Stimulated activated naive B cell treated with anti-CD40 and anti-IgM and Interleukin-4, amounts not matched to agents 10 μg/mL and 1 μg/mL and 100 μg/mL, for 72 hours (primary cell): ENCODE measurements at regions not wholly inside any gene's neighbourhood (a gene's known extent, or its start where the extent isn't known, plus 50 kb on each side); places are given as distances from the start of the nearest gene placed in this dataset.

Experiments used
- ATAC-seq, 2 donors: fragments of 150-1000 bp; cut with Tn5 transposase; replicated peaks; 2 replicates each; pipeline ENCODE4 v1.10.0; 2021; ENCODE audit warnings: moderate library complexity in 1 of 2
- DNase-seq: peaks from one replicate; pipeline ENCODE4 v3.0.0; 2021
- H3K27ac Mint-ChIP-seq: one replicate; pipeline ENCODE4 v1.8.0; 2022; ENCODE audit warnings: mild to moderate bottlenecking, mixed read lengths
- H3K27me3 Mint-ChIP-seq, 2 donors: one replicate each; pipeline ENCODE4 v1.8.0; 2022; ENCODE audit warnings: mixed read lengths in 2 of 2
- H3K36me3 Mint-ChIP-seq, 2 donors: one replicate each; pipeline ENCODE4 v1.8.0; 2022; ENCODE audit warnings: mixed read lengths in 2 of 2, mild to moderate bottlenecking in 1 of 2
- H3K4me1 Mint-ChIP-seq, 2 donors: one replicate each; pipeline ENCODE4 v1.8.0; 2022; ENCODE audit warnings: mixed read lengths in 2 of 2, mild to moderate bottlenecking in 1 of 2
- H3K4me3 Mint-ChIP-seq, 2 donors: one replicate each; pipeline ENCODE4 v1.8.0; 2022; ENCODE audit warnings: mild to moderate bottlenecking in 2 of 2, mixed read lengths in 2 of 2, moderate library complexity in 1 of 2
- H3K9me3 Mint-ChIP-seq, 2 donors: one replicate each; pipeline ENCODE4 v1.8.0; 2022; ENCODE audit warnings: mixed read lengths in 2 of 2, mild to moderate bottlenecking in 1 of 2

DNA sequence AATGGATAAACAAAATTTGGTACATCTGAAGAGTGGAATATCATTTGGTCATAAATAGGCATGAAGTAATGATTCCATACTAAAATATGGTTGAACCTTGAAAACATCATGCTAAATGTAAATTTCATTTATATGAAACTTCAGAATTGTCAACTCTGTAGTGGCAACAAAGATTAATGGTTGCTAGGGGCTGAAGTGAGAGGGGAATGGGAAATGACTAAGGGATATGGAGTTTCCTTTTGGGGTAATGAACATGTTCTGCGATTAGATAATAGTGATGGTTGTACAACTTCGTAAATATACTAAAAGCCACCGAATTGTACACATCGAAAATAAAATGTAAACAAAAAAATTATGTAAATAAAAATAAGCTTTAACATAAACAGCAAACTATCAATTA lies 384.1 kb upstream of the STEAP1 start:
- DNase-seq (no peak), ATAC-seq (no peak)
- Mint-ChIP-seq H3K4me3 (no peak overlapping the region), H3K36me3 (no peaks in the 10 kb centered on the region), H3K27me3 (no peaks in the 10 kb centered on the region), H3K27ac (no peak overlapping the region), H3K4me1 (no peaks in the 10 kb centered on the region), H3K9me3 (no peaks in the 10 kb centered on the region)

DNA sequence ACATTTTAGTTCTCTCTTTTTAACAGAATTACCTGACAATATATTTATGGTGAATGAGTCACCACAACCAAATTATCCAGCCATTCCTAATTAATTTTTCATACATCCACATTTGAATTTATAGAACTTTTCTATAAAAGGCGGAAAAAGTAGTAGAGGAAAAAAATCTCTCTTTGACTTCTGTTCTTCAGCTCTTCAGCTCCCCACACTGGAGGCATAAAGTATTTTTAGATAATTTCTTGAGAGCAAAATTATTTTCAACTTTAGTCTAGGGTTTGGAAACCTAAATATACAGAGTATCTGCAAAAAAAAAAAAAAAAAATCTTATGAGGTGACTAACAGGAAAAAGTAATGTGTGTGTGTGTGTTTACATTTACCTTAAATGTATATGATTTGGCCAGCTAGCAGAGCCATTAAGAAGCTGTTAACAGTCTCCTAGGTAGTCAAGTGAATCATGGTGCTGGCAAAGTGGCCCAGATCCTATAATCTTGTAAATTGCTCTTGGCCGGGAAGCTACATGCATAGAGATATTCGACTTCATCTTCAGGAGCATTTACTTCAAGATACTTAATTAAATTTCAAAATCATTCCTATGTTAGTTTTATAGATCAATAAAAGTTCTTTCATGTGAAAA lies 383.1 kb upstream of the STEAP1 start:
- ATAC-seq (no peak), DNase-seq (no peak)
- Mint-ChIP-seq H3K4me3 (no peak overlapping the region), H3K9me3 (no peaks in the 10 kb centered on the region), H3K4me1 (no peaks in the 10 kb centered on the region), H3K27ac (no peak overlapping the region), H3K27me3 (no peaks in the 10 kb centered on the region), H3K36me3 (no peaks in the 10 kb centered on the region)

DNA sequence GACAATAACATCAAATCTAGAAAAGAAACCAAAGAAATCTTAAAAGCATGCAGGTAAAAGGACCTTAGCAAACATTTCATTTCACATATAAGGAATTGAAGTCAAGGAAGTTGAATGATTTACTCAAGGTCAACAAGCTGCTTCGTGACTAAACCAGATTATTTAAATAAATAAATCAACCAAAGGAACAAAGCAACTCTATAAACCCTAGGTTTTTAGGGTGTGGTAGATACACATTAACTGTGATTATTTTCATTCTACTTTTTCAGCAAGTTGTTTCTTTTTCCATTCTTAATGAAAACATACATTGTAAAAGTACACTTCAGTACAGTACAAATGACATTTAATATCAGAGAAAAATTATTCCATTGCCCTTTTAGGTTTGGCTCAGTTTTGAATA lies 382.0 kb upstream of the STEAP1 start:
- no peak overlapping the region for H3K27ac Mint-ChIP-seq
- no peaks in the 10 kb centered on the region for H3K36me3 Mint-ChIP-seq
- H3K9me3 Mint-ChIP-seq = no peaks in the 10 kb centered on the region
- no peaks in the 10 kb centered on the region for H3K27me3 Mint-ChIP-seq
- no peak overlapping the region for H3K4me3 Mint-ChIP-seq
- DNase-seq (no peak), ATAC-seq (no peak)
- H3K4me1 Mint-ChIP-seq = no peaks in the 10 kb centered on the region

DNA sequence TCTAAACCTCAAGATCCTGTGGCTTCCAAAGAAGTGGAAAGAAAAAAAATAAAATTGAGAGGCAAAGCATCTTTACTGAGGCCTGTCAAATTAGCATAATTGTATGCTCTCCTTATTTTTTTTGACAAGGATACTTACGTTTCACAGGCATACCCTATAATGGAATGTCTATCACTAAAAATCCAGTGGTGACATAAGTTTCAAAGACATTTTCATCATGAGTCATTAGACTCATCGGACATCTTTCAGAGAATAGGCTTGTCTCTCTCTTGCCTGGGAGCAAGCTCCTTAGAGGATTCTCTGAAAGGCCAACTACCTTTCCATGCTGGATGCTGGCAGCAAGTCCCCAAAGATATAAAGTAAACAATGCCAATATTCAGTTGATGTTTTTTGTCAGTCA lies 380.7 kb upstream of the STEAP1 start:
- no peaks in the 10 kb centered on the region for H3K27me3 Mint-ChIP-seq
- H3K4me3 Mint-ChIP-seq = no peak overlapping the region
- H3K4me1 Mint-ChIP-seq = no peaks in the 10 kb centered on the region
- no peaks in the 10 kb centered on the region for H3K36me3 Mint-ChIP-seq
- ATAC-seq (no peak), DNase-seq (no peak)
- no peak overlapping the region for H3K27ac Mint-ChIP-seq
- H3K9me3 Mint-ChIP-seq = no peaks in the 10 kb centered on the region

DNA sequence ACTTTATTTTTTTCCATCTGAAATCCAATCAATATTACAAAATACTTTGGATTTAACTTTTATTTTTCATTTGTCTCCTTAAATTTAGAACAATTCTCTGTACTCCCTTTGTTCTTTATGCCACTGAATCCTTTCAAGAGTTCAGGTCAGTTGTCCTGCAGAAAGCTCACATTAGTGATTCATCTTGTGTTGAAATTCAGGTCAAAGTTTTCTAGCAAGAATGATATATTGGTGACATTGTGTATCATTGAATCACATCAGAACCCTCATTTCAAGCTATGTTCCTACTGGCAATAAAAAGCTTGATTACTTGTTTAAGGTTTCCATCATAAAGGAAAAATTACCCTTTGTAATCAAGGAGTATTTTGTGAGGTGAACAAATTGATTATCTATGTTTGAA lies 378.8 kb upstream of the STEAP1 start:
- no peak for ATAC-seq
- Mint-ChIP-seq H3K9me3 (peaks cover 3 to 4% of the 10 kb centered on the region in 2 donors), H3K27me3 (no peaks in the 10 kb centered on the region), H3K36me3 (no peaks in the 10 kb centered on the region), H3K27ac (no peak overlapping the region), H3K4me3 (no peak overlapping the region), H3K4me1 (no peaks in the 10 kb centered on the region)
- DNase-seq = no peak

DNA sequence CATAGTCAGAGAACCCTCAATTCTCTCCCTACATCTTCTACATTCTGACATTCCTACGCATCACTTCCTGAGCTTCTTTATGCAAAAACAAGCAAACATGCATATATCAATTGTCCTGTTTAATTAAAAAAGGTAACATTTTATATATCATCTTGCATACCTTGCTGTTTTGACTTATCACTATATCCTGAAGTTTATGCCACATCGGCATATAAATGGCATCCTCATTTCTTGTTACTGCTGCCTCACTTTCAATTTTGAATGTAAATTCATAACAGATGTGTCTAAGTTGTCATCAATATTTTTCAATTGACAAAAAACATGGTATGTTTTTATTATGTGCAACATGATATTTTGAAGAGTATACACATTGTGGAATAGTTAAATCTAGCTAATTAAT lies 377.3 kb upstream of the STEAP1 start:
- Mint-ChIP-seq H3K27ac (no peak overlapping the region), H3K9me3 (peaks cover 3 to 4% of the 10 kb centered on the region in 2 donors), H3K27me3 (no peaks in the 10 kb centered on the region), H3K36me3 (no peaks in the 10 kb centered on the region), H3K4me1 (no peaks in the 10 kb centered on the region), H3K4me3 (no peak overlapping the region)
- no peak for ATAC-seq
- DNase-seq = no peak

DNA sequence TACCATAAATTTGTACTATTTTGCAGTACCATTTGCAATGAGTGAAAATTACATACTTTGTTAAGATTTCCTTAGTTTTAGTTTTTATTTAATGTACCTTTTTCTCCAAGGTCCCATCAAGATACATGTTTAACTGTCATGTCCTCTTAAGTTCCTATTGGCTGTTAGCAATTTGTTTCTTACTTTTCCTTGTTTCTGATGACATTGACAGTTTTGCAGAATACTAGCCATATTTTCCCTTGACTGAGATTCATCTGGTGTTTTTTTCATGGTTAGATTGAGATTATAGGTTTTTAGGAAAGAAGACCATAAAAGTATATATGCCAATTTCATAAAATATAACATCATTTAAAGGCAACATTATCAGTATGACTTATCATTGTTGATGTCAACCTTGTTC lies 376.8 kb upstream of the STEAP1 start:
- no peaks in the 10 kb centered on the region for H3K36me3 Mint-ChIP-seq
- no peak for ATAC-seq
- no peaks in the 10 kb centered on the region for H3K4me1 Mint-ChIP-seq
- H3K27me3 Mint-ChIP-seq = no peaks in the 10 kb centered on the region
- peaks cover 3 to 4% of the 10 kb centered on the region in 2 donors for H3K9me3 Mint-ChIP-seq
- H3K4me3 Mint-ChIP-seq = no peak overlapping the region
- DNase-seq = no peak
- H3K27ac Mint-ChIP-seq = no peak overlapping the region

DNA sequence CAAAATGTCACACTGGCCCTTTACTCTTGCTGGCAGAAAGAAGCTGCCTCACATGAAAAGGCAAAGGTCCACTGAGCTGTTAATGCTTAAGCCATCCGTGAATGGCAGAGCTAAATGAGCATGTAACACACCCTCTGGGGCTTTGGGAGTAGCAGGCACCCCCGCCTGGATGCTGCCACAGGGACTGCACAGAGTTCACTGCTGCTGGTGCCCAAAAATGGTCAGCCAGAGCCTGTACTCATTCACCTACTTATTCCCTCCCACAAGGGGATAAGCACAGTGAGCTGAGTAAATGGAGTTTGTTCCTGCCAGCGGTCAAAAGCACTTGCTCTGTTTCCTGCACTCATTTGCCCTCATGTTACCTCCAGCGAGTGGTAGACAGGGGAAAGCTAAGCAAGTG lies 374.0 kb upstream of the STEAP1 start:
- Mint-ChIP-seq H3K4me3 (no peak overlapping the region), H3K4me1 (no peaks in the 10 kb centered on the region), H3K9me3 (peaks cover 9 to 11% of the 10 kb centered on the region in 2 donors), H3K27me3 (no peaks in the 10 kb centered on the region), H3K27ac (no peak overlapping the region), H3K36me3 (no peaks in the 10 kb centered on the region)
- DNase-seq (no peak), ATAC-seq (peak in 1 of 2 donors; percentile 25)

DNA sequence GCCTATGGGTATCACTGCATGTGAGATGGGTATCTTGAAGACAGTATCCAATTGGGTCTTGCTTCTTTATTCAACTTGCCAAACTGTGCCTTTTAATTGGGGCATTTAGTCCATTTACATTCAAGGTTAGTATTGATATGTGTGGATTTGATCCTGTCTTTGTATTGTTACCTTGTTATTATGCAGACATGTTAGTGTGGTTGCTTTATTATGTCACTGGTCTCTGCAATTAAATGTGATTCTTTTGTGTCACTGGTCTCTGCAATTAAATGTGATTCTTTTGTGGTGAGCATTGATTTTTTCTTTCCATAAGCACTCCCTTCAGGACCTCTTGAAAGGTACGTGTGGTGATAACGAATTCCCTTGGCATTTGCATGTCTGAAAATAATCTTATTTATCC lies 357.8 kb upstream of the STEAP1 start:
- DNase-seq = no peak
- Mint-ChIP-seq H3K9me3 (peaks cover 4 to 9% of the 10 kb centered on the region in 2 donors), H3K27me3 (no peaks in the 10 kb centered on the region), H3K4me1 (no peaks in the 10 kb centered on the region), H3K4me3 (no peak overlapping the region), H3K27ac (no peak overlapping the region), H3K36me3 (no peaks in the 10 kb centered on the region)
- ATAC-seq = no peak

DNA sequence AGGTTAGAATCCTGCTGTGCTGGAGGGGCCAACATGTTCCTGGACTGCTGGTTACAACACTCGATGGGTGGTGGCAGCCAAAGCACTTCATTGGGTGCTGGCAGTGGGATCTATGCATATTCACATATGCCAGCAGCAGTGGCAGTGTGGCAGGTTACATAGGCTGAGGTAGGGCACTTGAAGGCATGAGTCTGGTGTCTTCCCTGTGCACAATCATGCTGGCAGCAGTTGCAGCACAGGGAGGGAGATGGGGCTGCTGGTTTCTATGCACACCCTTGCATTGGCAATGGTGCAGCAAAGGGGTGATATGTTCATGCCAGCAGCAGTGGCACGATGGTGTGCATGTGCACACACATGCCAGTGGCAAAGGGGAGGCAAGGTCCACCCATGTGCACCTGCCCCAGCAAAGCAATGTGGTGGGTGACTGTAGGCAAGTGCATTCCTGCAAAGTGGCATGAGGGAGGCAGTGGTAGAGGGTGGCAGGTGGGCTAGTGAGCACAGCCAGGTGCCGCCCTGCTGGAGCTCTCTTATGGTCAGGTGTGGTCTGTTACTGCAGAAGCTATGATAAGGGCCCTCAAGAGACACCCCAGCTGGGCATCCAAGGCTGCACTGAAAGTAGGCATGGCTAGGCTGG lies 356.2 kb upstream of the STEAP1 start:
- H3K27ac Mint-ChIP-seq = no peak overlapping the region
- H3K4me3 Mint-ChIP-seq = no peak overlapping the region
- H3K27me3 Mint-ChIP-seq = no peaks in the 10 kb centered on the region
- no peaks in the 10 kb centered on the region for H3K4me1 Mint-ChIP-seq
- ATAC-seq = no peak
- peaks cover 7 to 8% of the 10 kb centered on the region in 2 donors for H3K9me3 Mint-ChIP-seq
- H3K36me3 Mint-ChIP-seq = no peaks in the 10 kb centered on the region
- DNase-seq = no peak

DNA sequence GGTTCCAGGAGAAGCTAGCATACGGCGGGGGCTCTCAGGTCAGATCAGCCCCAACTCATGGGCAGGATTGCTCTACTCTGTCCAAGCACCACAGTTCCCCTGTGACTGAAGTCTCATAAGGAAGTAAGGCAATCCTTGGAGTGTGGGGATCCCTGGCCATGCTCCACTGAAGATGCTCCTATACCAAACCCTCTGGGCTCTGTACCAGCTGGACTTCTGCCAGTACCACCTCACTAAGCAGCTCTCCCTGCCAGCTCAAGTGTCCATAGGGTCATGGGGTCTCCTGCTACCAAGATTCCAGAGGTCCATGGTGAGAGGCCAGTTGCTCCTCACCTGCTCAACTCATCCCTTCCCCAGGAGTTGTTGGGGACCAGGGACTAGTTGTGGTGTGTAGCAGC lies 355.7 kb upstream of the STEAP1 start:
- H3K27me3 Mint-ChIP-seq = no peaks in the 10 kb centered on the region
- H3K9me3 Mint-ChIP-seq = peaks cover 6 to 12% of the 10 kb centered on the region in 2 donors
- no peak overlapping the region for H3K27ac Mint-ChIP-seq
- no peaks in the 10 kb centered on the region for H3K36me3 Mint-ChIP-seq
- ATAC-seq (no peak), DNase-seq (no peak)
- no peaks in the 10 kb centered on the region for H3K4me1 Mint-ChIP-seq
- no peak overlapping the region for H3K4me3 Mint-ChIP-seq

DNA sequence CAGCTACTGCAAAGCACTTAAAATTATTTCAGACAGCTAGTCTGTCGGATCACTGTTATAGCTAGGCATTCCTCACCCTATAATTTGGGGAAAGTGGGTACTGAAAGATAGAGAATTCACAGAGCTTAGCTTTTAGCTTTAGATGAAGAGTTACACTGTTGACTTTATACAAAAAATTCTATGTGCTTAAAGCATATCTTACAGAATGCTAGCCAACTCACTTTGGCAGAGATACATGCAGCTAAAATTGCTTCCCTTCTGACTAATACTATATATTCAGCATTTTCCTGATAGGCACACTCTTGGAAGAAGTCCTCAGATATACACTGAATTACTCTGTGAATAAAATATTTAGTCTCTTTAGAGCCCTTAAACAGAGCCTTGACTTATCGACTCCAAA lies 353.5 kb upstream of the STEAP1 start:
- ATAC-seq (no peak), DNase-seq (no peak)

DNA sequence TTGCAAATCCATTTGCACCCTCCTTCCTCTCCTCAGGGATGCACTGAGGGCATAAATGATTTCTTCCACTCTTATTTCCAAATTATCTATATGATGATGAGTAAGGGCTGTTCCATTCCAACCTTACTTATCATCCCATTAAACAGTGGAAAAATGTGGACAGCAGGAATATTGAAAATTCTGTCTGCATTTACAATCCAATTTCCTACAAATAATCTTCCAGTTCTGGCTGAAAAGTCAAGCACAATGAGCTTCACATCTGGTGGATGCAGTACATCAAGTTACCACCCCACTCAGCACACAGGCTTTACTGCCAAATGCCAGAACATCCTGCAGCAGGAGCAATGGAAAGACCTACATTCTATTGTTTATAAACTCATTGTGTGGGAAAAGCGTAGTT lies 345.0 kb upstream of the STEAP1 start:
- no peak overlapping the region for H3K4me3 Mint-ChIP-seq
- H3K9me3 Mint-ChIP-seq = peaks cover 3 to 11% of the 10 kb centered on the region in 2 donors
- DNase-seq (no peak), ATAC-seq (no peak)
- H3K36me3 Mint-ChIP-seq = no peaks in the 10 kb centered on the region
- no peaks in the 10 kb centered on the region for H3K27me3 Mint-ChIP-seq
- no peaks in the 10 kb centered on the region for H3K4me1 Mint-ChIP-seq
- H3K27ac Mint-ChIP-seq = no peak overlapping the region

More for the DNA sequence above, 353.5 kb upstream of the STEAP1 start:
- Mint-ChIP-seq H3K4me1 (no peaks in the 10 kb centered on the region), H3K9me3 (peaks cover 8 to 9% of the 10 kb centered on the region in 2 donors), H3K27me3 (no peaks in the 10 kb centered on the region), H3K4me3 (no peak overlapping the region), H3K27ac (no peak overlapping the region), H3K36me3 (no peaks in the 10 kb centered on the region)

DNA sequence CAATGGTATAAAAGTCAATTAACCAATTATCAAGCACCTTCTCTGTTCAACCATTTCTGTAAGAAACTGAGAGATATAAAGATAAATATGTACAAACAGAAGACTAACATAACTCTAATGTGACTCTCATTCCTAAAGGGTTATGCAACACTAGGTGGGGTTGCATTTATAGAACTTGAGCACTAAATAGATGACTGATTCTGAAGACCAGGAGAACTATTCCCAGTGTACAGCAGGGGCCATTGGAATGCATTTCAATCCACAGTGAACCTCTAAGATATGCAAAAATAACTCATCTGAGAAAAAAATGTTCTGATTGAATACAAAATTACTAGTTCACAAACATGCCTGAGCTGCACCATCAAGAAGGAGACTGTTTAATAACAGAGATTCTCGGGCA lies 341.2 kb upstream of the STEAP1 start:
- Mint-ChIP-seq H3K36me3 (no peaks in the 10 kb centered on the region), H3K4me1 (no peaks in the 10 kb centered on the region), H3K27ac (no peak overlapping the region), H3K4me3 (no peak overlapping the region), H3K9me3 (peaks cover 0 to 4% of the 10 kb centered on the region in 2 donors), H3K27me3 (no peaks in the 10 kb centered on the region)
- DNase-seq (no peak), ATAC-seq (no peak)

DNA sequence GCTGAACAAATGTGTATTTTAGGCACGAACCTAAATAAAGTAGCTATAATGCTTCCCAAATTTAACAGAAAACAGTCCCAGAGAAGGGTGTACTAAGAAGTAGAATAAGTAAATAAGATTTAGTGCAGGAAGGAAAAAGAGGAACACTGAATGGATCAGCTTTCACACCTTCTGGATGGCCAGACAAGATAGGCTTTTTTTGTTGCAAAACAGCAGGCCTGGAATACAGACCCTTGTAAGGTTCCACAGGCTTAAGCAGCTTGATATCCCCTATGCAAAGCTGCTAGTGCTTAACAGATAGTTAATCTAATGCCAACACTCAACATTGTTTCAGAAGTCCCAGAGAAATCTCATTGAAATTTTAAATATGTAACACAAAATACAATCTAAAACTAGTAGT lies 328.1 kb upstream of the STEAP1 start:
- no peak overlapping the region for H3K4me3 Mint-ChIP-seq
- no peaks in the 10 kb centered on the region for H3K36me3 Mint-ChIP-seq
- H3K4me1 Mint-ChIP-seq = no peaks in the 10 kb centered on the region
- ATAC-seq (no peak), DNase-seq (no peak)
- no peaks in the 10 kb centered on the region for H3K27me3 Mint-ChIP-seq
- H3K27ac Mint-ChIP-seq = no peak overlapping the region
- no peaks in the 10 kb centered on the region for H3K9me3 Mint-ChIP-seq
